CD4-positive, alpha-beta T cell treated with Interleukin-4 for 1 hour (primary cell): ENCODE measurements at regions not wholly inside any gene's neighbourhood (a gene's known extent, or its start where the extent isn't known, plus 50 kb on each side); places are given as distances from the start of the nearest gene placed in this dataset.

Experiments used
- DNase-seq, 2 donors: peaks; one replicate each; pipeline ENCODE4 v3.0.0-alpha.2; 2020 to 2022

DNA sequence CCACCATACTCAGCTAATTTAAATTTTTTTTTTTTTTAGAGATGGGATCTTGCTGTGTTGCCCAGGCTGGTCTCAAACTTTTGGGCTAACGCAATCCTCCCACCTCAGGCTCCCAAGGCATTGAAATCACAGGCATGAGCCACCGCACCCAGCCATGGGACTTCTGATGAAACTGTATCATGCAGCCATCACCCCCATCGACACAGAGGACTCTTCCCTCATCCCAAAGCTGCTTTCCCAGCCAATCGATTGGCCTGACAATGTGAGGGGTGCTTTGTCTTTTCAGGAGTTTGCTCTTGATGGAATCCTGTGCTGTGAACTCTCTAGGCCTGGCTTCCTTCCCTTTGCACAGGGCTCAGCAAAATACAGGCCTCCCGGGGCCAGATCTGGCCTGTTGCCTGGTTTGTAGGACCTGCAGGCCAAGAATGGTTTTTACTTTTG lies 59.6 kb upstream of the NCOR2 start:
- DNase-seq, result no peak

DNA sequence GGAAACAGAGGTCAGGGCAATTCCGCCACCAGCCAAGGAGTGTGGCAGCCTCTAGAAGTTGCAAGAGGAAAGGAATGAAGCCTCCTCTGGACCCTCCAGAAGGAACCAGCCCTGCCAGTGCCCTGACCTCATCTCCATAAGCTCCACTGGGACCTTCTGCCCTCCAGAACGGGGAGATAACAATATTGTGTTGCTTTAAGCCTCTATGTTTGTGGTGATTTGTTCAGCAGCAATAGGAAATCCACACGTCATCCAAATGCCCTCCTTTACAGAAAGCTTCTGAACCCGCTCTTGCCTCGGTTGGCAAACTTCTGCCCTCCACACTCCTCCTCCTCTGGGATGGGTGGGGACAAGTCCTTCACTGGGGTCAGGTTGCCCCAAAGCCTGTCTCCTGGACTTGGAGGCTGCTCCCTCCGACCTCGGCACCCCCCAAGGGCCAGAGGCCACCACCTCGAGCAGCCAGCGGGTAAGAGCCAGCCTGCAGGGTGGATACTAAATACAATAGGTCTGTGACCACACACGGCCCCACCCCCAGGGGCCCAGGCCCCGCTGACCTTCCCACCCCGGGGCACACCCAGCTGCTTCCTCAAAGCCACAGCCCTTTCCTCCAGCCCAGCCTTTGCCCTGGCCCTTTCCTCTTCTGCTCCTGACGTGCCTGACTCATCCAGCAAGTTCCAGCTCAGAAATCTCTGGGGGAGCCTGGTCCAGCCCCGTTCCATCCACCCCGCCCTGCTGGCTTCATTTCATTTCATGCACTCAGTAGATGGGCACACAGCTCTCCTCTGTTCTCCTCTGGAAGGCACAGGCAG lies 58.7 kb upstream of the NCOR2 start:
- peak in 1 of 2 donors; percentile 83 for DNase-seq

DNA sequence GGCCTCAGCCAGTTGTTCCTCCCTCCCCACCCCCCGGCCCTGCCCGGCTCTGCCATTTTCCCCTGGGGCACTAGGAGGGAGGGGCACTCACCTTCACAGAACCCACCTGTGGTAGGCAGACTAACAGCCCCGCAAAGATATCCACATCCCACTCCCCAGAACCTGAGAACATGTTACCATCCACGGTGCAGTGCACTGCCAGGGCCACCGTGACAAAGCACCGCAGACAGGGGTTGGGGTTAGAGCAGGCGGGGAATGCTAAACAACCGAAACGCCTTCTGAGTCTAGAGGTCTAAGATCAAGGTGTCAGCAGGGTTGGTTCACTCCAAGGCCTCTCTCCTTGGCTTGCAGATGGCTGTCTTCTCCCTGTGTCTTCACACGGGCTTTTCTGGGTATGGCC lies 57.4 kb upstream of the NCOR2 start:
- DNase-seq, result no peak

DNA sequence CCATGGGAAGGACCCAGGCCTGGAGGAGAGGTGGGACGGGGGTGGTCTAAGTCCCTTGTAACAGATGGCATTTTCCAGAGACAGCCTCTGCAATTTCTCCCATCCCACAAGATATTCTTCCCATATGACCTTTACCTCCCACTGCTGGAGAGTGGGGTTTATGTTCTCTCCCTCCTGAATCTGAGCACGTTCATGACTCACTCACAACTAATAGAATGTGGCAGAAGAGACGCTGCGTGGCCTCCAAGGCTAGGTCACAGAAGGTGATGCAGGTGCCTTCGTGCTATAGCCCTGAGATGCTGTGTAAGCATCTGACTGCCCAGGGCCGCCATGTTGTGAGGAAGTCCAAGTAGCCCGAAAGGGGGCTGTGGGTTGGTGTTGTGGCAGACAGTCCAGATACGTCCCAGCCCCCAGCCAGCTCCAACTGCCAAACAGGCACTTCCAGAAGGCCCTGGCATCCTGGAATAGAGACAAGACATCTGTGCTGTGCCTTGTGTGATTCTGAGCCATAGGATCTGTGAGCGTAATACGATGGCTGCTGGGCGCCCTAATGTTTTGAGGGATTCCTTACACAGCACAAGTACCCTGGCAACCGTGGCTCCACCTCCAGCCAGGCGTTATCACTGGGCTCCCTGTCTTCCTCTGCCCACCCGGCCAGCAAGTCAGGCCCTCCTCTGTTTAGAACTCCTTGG lies 56.1 kb upstream of the NCOR2 start:
- no peak for DNase-seq

DNA sequence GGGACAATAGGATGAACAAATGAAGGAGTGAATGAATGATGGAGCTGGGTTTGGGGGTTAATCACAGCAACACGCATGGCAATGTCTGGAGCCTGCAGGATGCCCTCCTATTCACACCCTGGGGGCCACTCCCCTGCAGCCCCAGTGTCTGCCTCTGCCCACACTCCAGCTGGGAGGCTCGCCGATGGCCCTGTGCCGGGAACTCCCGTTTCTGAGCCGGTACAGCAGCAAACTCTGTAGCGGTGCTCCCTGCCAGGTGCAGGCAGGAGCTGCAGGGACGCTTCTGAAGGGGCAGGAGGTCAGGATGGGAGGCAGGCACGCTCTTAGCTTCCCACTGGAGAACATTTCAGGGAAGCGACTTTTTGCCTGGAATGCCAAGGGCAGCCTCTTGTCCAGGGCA lies 55.4 kb upstream of the NCOR2 start:
- no peak for DNase-seq

DNA sequence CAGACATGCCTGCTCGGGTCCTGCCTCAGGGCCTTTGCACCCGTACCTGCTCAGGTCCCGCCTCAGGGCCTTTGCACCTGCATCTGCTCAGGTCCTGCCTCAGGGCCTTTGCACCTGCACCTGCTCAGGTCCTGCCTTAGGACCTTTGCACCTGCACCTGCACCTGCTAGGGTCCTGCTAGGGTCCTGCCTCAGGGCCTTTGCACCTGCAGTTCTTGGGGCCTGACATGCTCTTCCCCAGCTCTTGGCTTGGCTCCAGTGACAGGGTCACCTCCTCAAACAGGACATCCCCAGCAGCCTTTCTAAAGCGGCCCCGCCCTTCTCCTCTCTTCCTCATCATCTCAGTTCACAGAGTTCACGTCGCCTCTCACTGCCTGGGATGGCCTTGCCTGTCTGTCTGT lies 54.9 kb upstream of the NCOR2 start:
- peak in 1 of 2 donors; percentile 58 for DNase-seq

DNA sequence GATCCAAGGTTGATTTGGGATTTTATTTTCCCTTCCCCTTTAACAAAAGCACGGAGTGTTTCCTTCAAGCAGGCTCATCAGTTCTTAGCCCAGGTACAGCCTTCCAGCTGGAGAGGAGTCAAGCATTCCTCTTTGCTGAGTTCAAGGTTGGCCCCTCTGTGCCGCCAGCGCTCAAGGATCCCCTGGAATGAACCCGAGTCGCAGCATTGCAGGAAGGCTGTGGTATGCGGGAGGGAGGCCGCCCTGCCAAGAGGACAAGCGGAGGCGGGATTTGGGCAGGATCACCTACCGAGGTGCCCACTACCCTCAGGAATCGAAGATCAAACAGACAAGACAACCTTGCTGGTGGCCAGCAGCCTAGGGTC lies 53.9 kb upstream of the NCOR2 start:
- DNase-seq, result no peak

DNA sequence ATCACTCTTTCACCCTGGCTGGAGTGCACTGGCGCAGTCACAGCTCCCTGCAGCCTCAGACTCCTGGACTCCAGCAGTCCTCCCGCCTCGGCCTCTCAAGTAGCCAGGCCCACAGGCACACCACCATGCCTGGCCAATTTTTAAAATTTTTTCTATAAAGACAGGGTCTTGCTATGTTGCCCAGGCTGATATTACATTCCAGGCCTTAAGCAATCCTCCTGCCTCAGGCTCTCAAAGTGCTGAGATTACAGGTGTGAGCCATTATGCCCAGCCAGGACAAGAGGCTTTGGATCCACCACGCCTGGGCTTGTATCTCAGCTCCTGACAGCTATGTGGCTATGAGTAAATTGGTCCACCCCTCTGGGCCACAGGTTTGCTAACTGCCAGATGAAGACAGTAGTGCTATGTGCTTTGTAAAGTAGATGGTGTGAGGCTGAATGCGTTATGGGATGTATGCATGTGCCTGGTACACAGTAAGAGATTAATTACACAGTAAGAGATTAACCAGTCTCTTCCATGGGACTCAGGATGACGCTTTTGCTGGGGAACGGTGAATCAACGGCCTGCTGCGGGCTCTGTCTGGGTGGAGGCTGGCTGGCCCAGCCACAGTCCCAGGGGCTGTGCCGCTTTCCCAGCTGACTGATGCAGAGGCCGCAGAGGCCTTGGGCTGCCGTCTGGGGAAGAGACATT lies 53.3 kb upstream of the NCOR2 start:
- no peak for DNase-seq

DNA sequence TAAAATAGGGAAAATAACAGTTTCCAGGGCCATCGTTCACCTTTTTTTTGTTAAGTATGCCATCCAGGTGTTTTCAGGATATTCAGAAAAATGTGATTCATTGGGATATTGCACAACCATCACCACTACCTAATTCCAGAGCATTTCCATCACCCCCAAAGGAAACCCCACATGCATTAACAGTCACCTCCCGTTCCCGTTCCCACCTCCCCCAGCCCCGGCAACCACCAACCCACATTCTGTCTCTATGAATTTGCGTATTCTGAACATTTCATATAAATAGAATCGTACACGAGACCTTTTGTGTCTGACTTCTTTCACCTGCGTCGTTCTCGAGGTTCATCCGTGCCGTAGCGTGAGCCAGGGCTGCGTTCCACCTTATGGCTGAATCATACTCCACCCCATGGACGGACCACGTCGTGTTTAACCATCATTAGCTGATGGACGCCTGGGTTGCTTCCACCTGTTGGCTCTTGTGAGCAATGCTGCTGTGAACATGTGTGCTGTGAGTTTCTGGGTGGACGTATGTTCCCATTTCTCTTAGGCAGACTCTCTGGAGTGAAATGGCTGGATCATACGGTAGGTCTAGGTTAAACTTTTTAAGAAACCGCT lies 51.0 kb upstream of the NCOR2 start:
- DNase-seq, result no peak

DNA sequence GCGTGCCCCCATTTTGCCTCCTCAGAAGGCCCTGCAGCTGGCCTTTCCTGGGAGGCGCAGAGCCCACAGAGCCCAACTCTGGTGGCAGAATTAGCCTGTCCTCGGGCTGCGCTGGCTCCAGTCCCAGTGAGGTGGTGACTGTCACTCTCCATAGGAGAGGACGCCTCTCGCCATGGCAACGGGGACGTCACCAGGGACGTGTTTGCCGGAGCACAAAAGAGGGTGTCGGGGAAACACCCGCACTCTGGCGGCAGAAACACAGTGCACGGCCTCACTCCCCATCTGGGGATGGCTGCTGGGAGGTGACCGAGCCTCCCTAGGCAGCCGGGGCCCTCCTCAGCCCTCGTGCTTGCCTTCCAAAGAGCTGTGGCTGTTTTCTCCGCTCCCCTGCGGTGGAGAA lies 50.2 kb upstream of the NCOR2 start:
- DNase-seq, result no peak
